ACC112 (cell line): ENCODE measurements at regions not wholly inside any gene's neighbourhood (a gene's known extent, or its start where the extent isn't known, plus 50 kb on each side); places are given as distances from the start of the nearest gene placed in this dataset.
"Not testable (repeated sequence)": the region's sequence is repeated elsewhere in the genome, so short reads cannot be mapped to it uniquely, and the experiment has no call there.

Experiments used
- H2AFZ ChIP-seq: fragments of 200-600 bp; sonication (generic); one replicate; pipeline ENCODE4 v1.6.0; 2017; ENCODE audit warnings: antibody characterized with exemption, low read length; ENCODE audit not compliant: unreplicated experiment
- H3K27ac ChIP-seq: fragments of 200-600 bp; sonication (generic); 2 replicates; pipeline ENCODE4 v1.5.1; 2014; ENCODE audit warnings: low read depth, mild to moderate bottlenecking, antibody characterized with exemption, low read length, moderate library complexity
- H3K27me3 ChIP-seq: fragments of 200-600 bp; sonication (generic); 2 replicates; pipeline ENCODE4 v1.6.1; 2014; ENCODE audit warnings: mild to moderate bottlenecking, antibody characterized with exemption, low read length, moderate library complexity, mixed read lengths; ENCODE audit not compliant: insufficient read depth
- H3K36me3 ChIP-seq: fragments of 200-600 bp; sonication (generic); 2 replicates; pipeline ENCODE4 v1.6.1; 2016; ENCODE audit warnings: mild to moderate bottlenecking, antibody characterized with exemption, low read length, moderate library complexity, mixed read lengths; ENCODE audit not compliant: insufficient read depth
- H3K4me1 ChIP-seq: fragments of 200-600 bp; sonication (generic); one replicate; pipeline ENCODE4 v1.6.1; 2016; ENCODE audit warnings: low read length, mixed read lengths; ENCODE audit not compliant: insufficient read depth, unreplicated experiment, control insufficient read depth
- H3K4me3 ChIP-seq: fragments of 200-600 bp; sonication (generic); 2 replicates; pipeline ENCODE4 v1.5.1; 2014; ENCODE audit warnings: mild to moderate bottlenecking, low read depth, low read length
- H3K79me2 ChIP-seq: fragments of 200-600 bp; sonication (generic); one replicate; pipeline ENCODE4 v1.6.0; 2016; ENCODE audit warnings: low read length; ENCODE audit not compliant: control insufficient read depth, unreplicated experiment, insufficient read depth

DNA sequence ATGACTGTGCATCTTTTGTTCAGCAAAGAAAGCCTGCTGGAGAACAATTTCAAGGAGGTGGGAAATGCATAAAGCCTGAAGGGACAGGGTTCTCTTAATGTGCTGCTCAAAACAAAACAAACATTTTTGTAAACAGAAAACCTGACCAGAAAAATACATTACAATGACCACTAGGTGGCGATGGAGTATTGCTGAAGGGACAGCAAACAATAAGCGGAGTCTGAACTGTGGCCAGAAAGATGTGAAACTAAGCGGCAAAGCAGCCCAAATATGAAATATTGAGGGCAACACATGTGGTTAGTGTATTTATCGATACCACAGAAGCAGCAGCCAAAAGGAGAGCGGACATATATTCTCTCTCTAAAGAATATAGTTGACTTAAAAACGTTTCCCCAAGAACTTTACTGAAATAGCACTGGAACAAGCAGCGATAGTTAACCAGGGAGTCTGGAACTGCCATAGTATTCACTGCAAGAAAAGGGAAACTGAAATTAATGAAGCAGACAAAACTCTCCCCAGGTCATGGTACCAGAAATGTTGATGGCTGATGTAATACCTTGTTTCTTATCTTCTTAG is 1814.2 kb upstream of the DEFB115 start:
- H3K4me1 ChIP-seq, H3K79me2 ChIP-seq, H3K27ac ChIP-seq, H3K36me3 ChIP-seq: not testable (repeated sequence)
- Histone ChIP-seq H2AFZ (peak overlapping the region; percentile 53), H3K27me3 (peaks cover 15% of the 10 kb centered on the region), H3K4me3 (peak overlapping the region; percentile 71)

DNA sequence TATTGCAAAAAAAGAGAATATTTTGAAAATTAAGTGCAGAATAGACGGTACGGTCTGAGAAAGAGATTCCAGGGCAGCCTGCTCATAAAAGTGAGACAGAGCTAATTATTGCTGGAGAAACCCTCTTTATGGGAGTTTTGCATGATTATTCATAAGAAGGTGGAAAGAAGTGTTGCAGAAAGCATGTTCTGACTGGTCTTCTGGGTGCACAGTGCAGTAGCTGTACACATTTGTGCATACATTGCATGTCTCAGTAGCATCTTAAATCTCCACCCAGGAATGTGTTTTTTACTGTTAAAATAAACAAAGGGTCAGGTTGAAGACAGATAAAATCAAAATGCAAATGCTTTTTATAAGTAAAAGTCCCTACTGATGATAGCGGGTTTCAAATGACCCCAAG is 1813.6 kb upstream of the DEFB115 start:
- Histone ChIP-seq H3K4me3 (peak overlapping the region; percentile 71), H2AFZ (peak overlapping the region; percentile 53), H3K27ac (no peak overlapping the region), H3K27me3 (peaks cover 15% of the 10 kb centered on the region), H3K4me1 (no peaks in the 10 kb centered on the region), H3K79me2 (no peaks in the 10 kb centered on the region), H3K36me3 (no peaks in the 10 kb centered on the region)

DNA sequence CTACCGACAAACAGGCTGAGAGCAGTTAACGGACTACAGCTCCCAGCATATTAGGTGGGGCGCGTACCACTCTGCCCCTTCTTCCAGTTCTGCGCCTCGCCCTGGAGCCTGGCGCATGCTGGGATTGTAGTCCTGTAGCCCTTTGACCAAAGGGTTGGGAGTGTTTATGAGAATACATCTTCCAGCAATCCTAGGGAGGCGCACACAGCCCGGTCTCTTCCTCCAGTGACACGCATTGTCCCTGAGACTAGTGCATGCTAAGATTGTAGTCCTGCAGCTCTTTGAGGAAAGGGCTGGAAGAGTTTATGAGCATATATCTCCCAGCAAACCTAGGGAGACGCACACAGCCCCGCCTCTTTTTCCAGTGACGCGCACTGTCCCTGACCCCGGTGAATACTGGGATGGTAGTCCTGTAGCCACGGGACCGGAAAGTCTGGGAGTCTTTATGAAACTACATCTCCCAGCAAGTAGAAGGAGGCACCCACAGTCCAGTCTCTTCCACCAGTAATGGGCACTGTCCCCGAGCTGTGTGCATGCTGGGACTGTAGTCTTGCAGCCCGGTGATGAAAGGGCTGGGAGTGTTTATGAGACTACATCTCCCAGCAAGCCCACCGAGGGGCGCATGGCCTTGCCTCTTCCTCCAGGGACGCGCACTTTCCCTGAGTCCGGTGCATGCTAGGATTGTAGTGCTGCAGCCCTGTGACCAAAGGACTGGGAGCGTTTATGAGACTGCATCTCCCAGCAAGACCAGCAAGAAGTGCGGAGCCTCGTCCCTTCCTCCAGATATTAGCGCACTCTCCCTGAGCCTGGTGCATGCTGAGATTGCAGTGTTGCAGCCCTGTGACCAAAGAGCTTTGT is 1812.2 kb upstream of the DEFB115 start:
- H3K79me2 ChIP-seq, H3K36me3 ChIP-seq, H3K27ac ChIP-seq, H3K4me3 ChIP-seq, H3K4me1 ChIP-seq, H2AFZ ChIP-seq: not testable (repeated sequence)
- H3K27me3 ChIP-seq = peaks cover 15% of the 10 kb centered on the region

DNA sequence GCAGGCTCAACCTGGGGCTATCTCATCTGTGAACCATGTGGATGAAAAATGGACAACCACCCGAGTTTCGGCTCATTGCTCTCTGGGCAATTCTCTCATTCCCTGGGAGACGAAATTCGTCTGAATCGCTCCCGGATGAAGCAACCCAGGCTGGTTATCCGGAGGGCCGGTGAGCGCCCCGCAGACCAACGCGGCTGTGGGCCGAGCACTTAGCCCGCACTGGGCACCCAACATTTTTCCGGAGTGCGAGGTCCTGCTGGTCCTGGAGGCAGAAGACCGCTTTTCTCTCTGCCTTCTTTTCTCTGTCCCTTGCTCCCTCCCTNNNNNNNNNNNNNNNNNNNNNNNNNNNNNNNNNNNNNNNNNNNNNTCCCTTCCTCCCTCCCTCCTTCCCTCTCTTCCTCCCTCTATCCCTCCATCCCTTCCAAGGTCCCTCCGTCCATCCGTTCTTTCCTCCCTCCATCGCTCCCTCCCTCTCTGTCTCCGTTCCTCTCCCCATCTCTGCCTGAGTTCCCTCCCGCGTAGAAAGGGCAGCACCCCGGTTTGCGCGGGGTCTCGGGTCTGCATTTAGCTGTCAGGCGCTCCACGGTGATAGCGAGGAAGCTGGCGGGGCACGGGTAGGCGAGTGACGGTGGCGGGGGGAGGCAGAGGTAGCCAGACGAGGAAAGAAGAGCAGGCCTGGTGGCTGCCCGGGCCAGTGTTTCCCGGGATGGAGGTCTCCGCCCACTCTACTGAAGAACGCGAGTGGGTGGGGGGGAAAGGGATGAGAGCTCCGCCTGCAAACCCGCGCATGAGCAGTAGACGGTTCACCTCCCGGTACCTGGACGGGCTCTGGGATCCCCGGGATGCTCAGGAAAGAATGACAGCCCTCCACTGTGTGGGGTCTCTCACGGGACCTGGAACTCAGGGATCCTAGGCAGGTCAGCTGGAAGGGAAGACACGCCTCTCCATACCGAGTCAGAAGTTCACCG is 1809.7 kb upstream of the DEFB115 start:
- not testable (repeated sequence) for H3K27ac ChIP-seq

DNA sequence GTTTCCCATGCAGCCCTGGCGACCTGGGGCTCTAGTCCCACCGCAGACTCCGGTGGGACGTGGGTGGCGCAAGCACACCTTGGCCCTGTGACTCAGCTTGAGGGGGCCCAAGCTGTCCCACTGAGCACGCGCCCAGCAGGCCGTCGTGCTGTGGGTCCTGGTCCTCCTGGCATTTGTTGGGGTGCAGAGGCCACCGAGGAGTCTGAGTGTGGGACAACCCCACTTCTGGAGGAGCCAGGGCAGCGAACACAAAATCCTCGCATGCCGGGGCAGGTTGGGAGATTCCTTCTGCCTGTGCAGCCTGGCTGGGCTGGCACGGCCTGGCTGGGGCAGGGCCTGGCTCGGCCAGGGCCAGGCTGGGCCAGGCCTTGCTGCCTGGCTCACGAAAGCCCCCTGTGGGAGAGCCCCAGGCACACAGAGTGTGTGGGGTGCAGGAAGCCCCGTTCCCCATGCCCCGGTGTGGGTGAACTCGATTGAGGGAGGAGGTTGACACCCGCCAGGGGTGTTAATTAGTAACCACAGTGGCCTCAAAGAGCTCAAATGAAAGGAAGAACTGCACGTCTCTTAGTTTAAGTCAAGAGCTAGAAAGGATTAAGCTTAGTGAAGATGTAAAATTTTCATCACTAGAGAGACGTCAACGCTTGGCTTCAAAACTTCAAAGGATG is 1808.5 kb upstream of the DEFB115 start:
- no peak overlapping the region for H3K27ac ChIP-seq
- H3K4me3 ChIP-seq = no peak overlapping the region
- peaks cover 15% of the 10 kb centered on the region for H3K27me3 ChIP-seq
- H3K36me3 ChIP-seq = no peaks in the 10 kb centered on the region
- no peak overlapping the region for H2AFZ ChIP-seq
- no peaks in the 10 kb centered on the region for H3K79me2 ChIP-seq
- H3K4me1 ChIP-seq = no peaks in the 10 kb centered on the region

More for the DNA sequence above, 1809.7 kb upstream of the DEFB115 start:
- not testable (repeated sequence) for H3K36me3 ChIP-seq, H3K4me3 ChIP-seq, H2AFZ ChIP-seq, H3K4me1 ChIP-seq, H3K79me2 ChIP-seq
- peaks cover 15% of the 10 kb centered on the region for H3K27me3 ChIP-seq

DNA sequence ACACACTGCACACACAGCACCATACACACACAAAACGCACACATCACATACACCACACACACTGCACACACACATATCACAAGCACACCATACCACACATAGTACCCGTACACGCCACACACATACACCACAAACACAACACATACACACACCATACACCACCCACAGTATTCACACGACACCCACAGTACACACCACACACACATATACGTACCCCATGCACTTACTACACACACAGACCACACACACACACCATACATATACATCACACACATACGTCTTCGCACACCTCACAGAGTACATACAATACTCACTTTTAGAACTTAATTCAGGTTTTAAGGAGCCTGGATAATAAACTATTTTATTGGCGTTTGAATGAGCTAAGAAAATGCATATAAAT is 1805.3 kb upstream of the DEFB115 start:
- H3K27ac ChIP-seq = no peak overlapping the region
- no peak overlapping the region for H2AFZ ChIP-seq
- H3K4me3 ChIP-seq = no peak overlapping the region
- H3K4me1 ChIP-seq = no peaks in the 10 kb centered on the region
- no peaks in the 10 kb centered on the region for H3K27me3 ChIP-seq
- H3K79me2 ChIP-seq = no peaks in the 10 kb centered on the region
- no peaks in the 10 kb centered on the region for H3K36me3 ChIP-seq

DNA sequence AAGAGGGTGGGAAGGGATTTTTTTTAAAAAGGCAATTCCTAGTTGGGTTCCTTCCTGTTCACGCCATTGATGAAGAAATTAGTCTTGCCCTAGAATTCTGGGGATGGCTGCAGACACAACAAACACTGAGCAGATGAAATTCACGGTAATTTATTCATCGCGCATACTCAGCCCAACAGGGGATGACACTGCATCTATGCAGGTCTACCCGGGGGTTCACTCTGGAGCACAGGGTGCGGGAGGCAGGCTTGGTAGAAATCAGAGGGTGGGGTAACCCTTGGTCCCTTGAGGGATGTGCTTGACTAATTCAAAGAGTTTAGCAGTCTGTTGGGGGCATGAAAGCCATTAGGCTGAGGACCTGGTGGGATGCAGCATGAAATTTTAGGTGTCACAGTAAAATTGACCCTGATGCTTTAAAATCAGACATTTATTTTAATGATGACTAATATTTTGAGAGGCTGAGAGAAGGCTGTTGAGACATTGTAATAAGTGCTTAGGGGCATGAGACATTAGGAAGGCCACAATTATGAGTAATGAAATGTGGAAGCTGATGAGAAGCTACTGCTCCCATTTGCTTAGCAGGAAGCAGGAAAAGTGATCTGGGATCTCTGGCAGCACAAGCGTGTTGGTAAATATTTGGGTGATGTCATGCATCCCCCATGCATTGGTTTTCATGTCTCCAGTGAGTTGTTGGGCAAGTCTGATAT is 1800.3 kb upstream of the DEFB115 start:
- H3K27me3 ChIP-seq, H2AFZ ChIP-seq, H3K36me3 ChIP-seq, H3K27ac ChIP-seq, H3K4me1 ChIP-seq, H3K4me3 ChIP-seq, H3K79me2 ChIP-seq: not testable (repeated sequence)

DNA sequence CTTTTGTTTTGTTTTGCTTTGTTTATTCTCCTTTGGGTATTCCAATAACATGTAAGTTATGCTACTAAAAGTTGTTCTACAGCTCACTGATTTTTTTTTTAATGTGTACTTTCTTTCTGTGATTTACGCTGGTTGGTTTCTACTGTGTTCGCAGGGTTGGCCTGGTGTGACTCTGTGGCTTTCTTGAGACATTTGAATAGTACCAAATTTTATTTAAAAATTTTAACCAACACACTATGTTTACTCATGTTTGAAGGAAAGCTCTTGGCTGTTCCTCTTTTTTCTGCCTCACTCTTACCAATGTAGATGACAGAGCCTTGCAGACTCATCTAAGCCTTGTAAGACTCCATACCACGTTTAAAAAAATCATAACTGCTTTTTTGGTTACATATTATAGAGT is 1784.9 kb upstream of the DEFB115 start:
- Histone ChIP-seq H3K27me3 (no peaks in the 10 kb centered on the region), H3K4me1 (no peaks in the 10 kb centered on the region), H3K79me2 (no peaks in the 10 kb centered on the region), H2AFZ (no peak overlapping the region), H3K36me3 (no peaks in the 10 kb centered on the region), H3K27ac (no peak overlapping the region), H3K4me3 (no peak overlapping the region)

DNA sequence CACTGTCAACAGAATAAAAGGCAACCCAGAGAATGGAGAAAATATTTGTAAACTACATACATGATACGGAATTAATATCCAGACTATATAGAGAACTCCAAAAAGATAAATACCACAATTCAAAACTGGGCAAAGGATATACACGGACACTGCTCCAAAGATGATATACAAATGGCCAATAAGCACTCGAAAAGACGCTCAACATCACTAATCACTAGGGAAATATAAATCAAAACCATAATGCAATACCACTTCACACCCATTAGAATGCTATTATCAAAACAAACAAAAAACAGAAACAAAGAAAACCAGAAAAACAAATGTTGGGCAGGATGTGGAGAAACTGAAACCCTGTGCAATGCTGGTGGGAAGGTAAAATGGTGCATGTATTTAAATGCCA is 1764.6 kb upstream of the DEFB115 start:
- H3K4me1 ChIP-seq, H3K79me2 ChIP-seq, H3K36me3 ChIP-seq, H3K27me3 ChIP-seq, H3K27ac ChIP-seq, H2AFZ ChIP-seq, H3K4me3 ChIP-seq: not testable (repeated sequence)

DNA sequence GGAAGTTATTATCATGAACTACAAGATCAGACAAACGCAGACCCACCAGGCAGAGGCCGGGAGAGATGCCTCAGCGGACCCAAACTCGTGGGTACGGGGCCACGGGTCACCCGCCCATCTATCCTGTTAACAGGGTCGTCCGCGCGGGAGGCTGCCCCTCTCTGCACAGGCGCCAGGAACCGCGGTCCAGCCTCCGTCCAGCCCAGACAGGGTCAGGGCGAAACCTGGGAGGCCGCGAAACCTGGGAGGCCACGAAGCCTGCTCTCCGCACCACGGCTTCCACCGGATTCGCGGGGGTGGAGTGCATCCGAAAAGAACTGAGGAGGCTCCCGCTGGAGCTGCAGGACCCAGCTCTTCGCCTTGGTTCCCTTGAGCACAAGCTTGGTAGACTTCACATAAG is 1760.7 kb upstream of the DEFB115 start:
- H3K27ac ChIP-seq, H3K79me2 ChIP-seq, H3K36me3 ChIP-seq, H3K4me1 ChIP-seq, H2AFZ ChIP-seq, H3K27me3 ChIP-seq: not testable (repeated sequence)
- peak overlapping the region; percentile 62 for H3K4me3 ChIP-seq
